ENCODE measurements at regions not wholly inside any gene's neighbourhood (a gene's known extent, or its start where the extent isn't known, plus 50 kb on each side); places are given as distances from the start of the nearest gene placed in this dataset.

GRCh38 chr11:82004537-82005213, 729.0 kb downstream of the FAM181B start:
- Mint-ChIP-seq H3K27me3 (no peaks in the 10 kb centered on the region), H3K4me3 (no peak overlapping the region), H3K4me1 (peaks cover 0 to 4% (median 1%) of the 10 kb centered on the region in 4 donors), H3K36me3 (no peaks in the 10 kb centered on the region), H3K9me3 (peaks cover 0 to 4% (median 0%) of the 10 kb centered on the region in 8 donors), H3K27ac (no peak overlapping the region)
- Histone ChIP-seq H3K9me3 (ENCODE audit: control insufficient read depth in 1 of 2, low read length in 2 of 2) (no peaks in the 10 kb centered on the region), H3K36me3 (ENCODE audit: insufficient read depth, low read length) (no peaks in the 10 kb centered on the region), H3K4me3 (ENCODE audit: low read length in 2 of 2) (no peak overlapping the region), H3K4me1 (ENCODE audit: insufficient read depth, low read length) (no peaks in the 10 kb centered on the region), H3K27ac (ENCODE audit: low read depth, low read length) (no peak overlapping the region), H3K27me3 (ENCODE audit: insufficient read depth, low read length) (no peaks in the 10 kb centered on the region)
- no peak for DNase-seq
- intact Hi-C loops (cut with micrococcal nuclease) = no loop called here
- POLR2A ChIA-PET (ENCODE audit: partially characterized antibody) = no interaction called here
- CTCF ChIA-PET (ENCODE audit: partially characterized antibody) = no interaction called here

DNA sequence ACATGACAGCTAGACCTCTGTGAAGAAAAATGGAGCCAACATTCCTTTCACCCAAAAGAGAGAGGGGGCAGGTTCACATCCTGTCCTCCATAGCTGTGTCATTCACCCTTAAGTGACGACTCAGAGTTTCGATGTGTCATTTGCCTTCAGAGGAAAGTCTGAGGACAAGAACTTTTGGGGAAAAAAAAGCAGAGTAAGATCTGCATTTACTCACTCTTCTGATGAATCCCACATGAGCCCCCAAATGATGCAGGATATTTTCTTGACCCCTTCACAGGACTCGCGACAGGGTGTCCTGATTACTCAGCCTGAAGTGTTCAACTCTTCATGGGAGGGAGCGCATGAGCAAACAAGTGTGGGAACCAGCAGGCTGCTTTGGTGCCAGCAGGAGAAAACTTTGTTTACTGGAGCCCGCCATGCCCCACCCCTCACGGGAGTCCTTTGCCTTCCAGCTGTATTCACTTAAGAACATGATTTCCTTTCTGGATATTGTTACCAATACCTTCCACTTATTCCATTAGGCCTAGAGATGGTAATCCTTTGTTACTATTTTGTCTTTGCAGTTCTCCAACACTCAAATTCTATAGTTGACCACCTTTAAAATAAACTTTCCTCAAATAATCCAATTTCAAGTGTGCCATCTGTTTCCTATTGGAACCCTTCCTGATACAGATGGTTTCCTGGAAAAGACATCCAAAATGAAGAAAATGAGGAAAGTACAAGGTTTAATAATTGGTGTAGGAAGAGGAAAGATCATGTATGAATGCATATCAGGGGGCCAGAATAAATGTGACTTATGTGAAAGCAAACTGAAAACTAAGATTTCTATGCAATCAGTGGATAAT, 729.8 kb downstream of the FAM181B start:
- Mint-ChIP-seq H3K27ac (no peak overlapping the region), H3K36me3 (no peaks in the 10 kb centered on the region), H3K4me3 (no peak overlapping the region), H3K27me3 (no peaks in the 10 kb centered on the region), H3K4me1 (peaks cover 0 to 4% (median 1%) of the 10 kb centered on the region in 4 donors), H3K9me3 (peaks cover 0 to 4% (median 0%) of the 10 kb centered on the region in 8 donors)
- intact Hi-C loops (cut with micrococcal nuclease) = no loop called here
- Histone ChIP-seq H3K9me3 (ENCODE audit: control insufficient read depth in 1 of 2, low read length in 2 of 2) (no peaks in the 10 kb centered on the region), H3K4me1 (ENCODE audit: insufficient read depth, low read length) (no peaks in the 10 kb centered on the region), H3K27ac (ENCODE audit: low read depth, low read length) (no peak overlapping the region), H3K36me3 (ENCODE audit: insufficient read depth, low read length) (no peaks in the 10 kb centered on the region), H3K27me3 (ENCODE audit: insufficient read depth, low read length) (no peaks in the 10 kb centered on the region), H3K4me3 (ENCODE audit: low read length in 2 of 2) (no peak overlapping the region)
- no peak for DNase-seq
- POLR2A ChIA-PET (ENCODE audit: partially characterized antibody) = no interaction called here
- CTCF ChIA-PET (ENCODE audit: partially characterized antibody) = no interaction called here

DNA sequence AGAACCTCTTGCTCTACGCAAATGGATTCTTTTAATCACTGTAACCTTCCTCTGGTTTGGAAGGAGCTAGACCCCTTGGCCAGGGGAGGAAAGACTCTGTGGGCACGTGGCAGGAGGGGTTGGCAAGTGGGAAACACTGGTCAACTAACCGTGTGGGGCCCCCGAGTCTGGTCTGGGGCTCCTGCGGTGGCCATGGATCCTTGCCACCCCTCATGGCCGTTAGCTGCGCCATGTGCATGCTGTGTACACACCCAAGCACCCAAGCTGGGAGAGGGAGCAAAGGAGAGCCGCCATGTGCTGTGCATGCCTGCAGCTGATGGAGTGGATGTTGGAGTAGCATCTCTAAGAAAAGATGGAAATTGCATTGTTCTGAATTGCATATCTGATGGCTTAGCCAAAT, 730.6 kb downstream of the FAM181B start:
- Mint-ChIP-seq H3K4me1 (peaks cover 0 to 4% (median 1%) of the 10 kb centered on the region in 4 donors), H3K9me3 (peaks cover 0 to 4% (median 0%) of the 10 kb centered on the region in 8 donors), H3K27me3 (no peaks in the 10 kb centered on the region), H3K27ac (no peak overlapping the region), H3K36me3 (no peaks in the 10 kb centered on the region), H3K4me3 (no peak overlapping the region)
- intact Hi-C loops (cut with micrococcal nuclease) = no loop called here
- Histone ChIP-seq H3K27ac (ENCODE audit: low read depth, low read length) (no peak overlapping the region), H3K9me3 (ENCODE audit: control insufficient read depth in 1 of 2, low read length in 2 of 2) (no peaks in the 10 kb centered on the region), H3K27me3 (ENCODE audit: insufficient read depth, low read length) (no peaks in the 10 kb centered on the region), H3K4me3 (ENCODE audit: low read length in 2 of 2) (no peak overlapping the region), H3K4me1 (ENCODE audit: insufficient read depth, low read length) (no peaks in the 10 kb centered on the region), H3K36me3 (ENCODE audit: insufficient read depth, low read length) (no peaks in the 10 kb centered on the region)
- ChIA-PET POLR2A (ENCODE audit: partially characterized antibody) (no interaction called here), CTCF (ENCODE audit: partially characterized antibody) (no interaction called here)
- no peak for DNase-seq

GRCh38 chr11:81995889-81996288, 737.8 kb downstream of the FAM181B start:
- H3K9me3 Mint-ChIP-seq = peaks cover 0 to 1% (median 0%) of the 10 kb centered on the region in 8 donors
- Histone ChIP-seq H3K36me3 (ENCODE audit: insufficient read depth, low read length) (no peaks in the 10 kb centered on the region), H3K27ac (ENCODE audit: low read depth, low read length) (no peak overlapping the region), H3K9me3 (ENCODE audit: control insufficient read depth in 1 of 2, low read length in 2 of 2) (no peaks in the 10 kb centered on the region), H3K4me1 (ENCODE audit: insufficient read depth, low read length) (no peaks in the 10 kb centered on the region), H3K27me3 (ENCODE audit: insufficient read depth, low read length) (no peaks in the 10 kb centered on the region), H3K4me3 (ENCODE audit: low read length in 2 of 2) (no peak overlapping the region)
- H3K4me3 Mint-ChIP-seq = no peak overlapping the region
- no peaks in the 10 kb centered on the region for H3K36me3 Mint-ChIP-seq
- no peaks in the 10 kb centered on the region for H3K4me1 Mint-ChIP-seq
- no peak overlapping the region for H3K27ac Mint-ChIP-seq
- POLR2A ChIA-PET (ENCODE audit: partially characterized antibody) = no interaction called here
- CTCF ChIA-PET (ENCODE audit: partially characterized antibody) = no interaction called here
- peaks cover 0 to 2% of the 10 kb centered on the region in 2 donors for H3K27me3 Mint-ChIP-seq
- intact Hi-C loops (cut with micrococcal nuclease) = no loop called here
- DNase-seq = no peak

DNA sequence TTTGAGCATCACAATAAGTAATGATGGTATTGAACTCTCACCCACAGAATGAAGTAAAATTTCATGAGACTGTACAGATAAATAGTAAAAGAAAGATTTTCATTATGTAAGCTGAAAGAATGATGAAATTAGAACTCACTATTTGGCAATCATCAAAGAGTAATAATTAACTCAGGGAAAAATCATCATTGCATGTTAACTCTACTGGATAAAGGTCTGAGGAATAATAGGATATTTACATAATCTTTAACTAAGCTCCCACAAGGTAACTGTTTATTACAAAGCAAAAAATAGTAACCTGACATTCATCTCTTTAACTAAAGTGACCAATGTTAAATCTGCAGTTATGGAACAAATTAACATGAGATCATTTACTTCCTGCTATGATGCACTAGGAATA, 739.9 kb downstream of the FAM181B start:
- H3K27ac ChIP-seq (ENCODE audit: low read depth, low read length) = no peak overlapping the region
- H3K27me3 ChIP-seq (ENCODE audit: insufficient read depth, low read length) = no peaks in the 10 kb centered on the region
- Mint-ChIP-seq H3K4me1 (no peaks in the 10 kb centered on the region), H3K4me3 (no peak overlapping the region), H3K27ac (no peak overlapping the region), H3K36me3 (no peaks in the 10 kb centered on the region), H3K27me3 (peaks cover 0 to 2% of the 10 kb centered on the region in 2 donors), H3K9me3 (peaks cover 0 to 1% (median 0%) of the 10 kb centered on the region in 8 donors)
- POLR2A ChIA-PET (ENCODE audit: partially characterized antibody) = no interaction called here
- no peaks in the 10 kb centered on the region for H3K36me3 ChIP-seq (ENCODE audit: insufficient read depth, low read length)
- H3K4me3 ChIP-seq (ENCODE audit: low read length in 2 of 2) = no peak overlapping the region
- no peak for DNase-seq
- H3K9me3 ChIP-seq (ENCODE audit: control insufficient read depth in 1 of 2, low read length in 2 of 2) = no peaks in the 10 kb centered on the region
- CTCF ChIA-PET (ENCODE audit: partially characterized antibody) = no interaction called here
- intact Hi-C loops (cut with micrococcal nuclease) = no loop called here
- no peaks in the 10 kb centered on the region for H3K4me1 ChIP-seq (ENCODE audit: insufficient read depth, low read length)

GRCh38 chr11:81990659-81991443, 742.8 kb downstream of the FAM181B start:
- intact Hi-C loops (cut with micrococcal nuclease) = no loop called here
- Mint-ChIP-seq H3K9me3 (peaks cover 0 to 4% (median 0%) of the 10 kb centered on the region in 8 donors), H3K36me3 (no peaks in the 10 kb centered on the region), H3K4me1 (no peaks in the 10 kb centered on the region), H3K27me3 (peaks cover 0 to 2% of the 10 kb centered on the region in 2 donors), H3K4me3 (no peak overlapping the region), H3K27ac (no peak overlapping the region)
- no peaks in the 10 kb centered on the region for H3K4me1 ChIP-seq (ENCODE audit: insufficient read depth, low read length)
- no peaks in the 10 kb centered on the region for H3K9me3 ChIP-seq (ENCODE audit: control insufficient read depth in 1 of 2, low read length in 2 of 2)
- POLR2A ChIA-PET (ENCODE audit: partially characterized antibody) = no interaction called here
- no peaks in the 10 kb centered on the region for H3K27me3 ChIP-seq (ENCODE audit: insufficient read depth, low read length)
- DNase-seq = no peak
- CTCF ChIA-PET (ENCODE audit: partially characterized antibody) = interaction anchor here (0.6 kb wide), 1 partner anchor 342 kb away, joined by 3 read pairs; no protein-coding TSS in a partner anchor
- no peak overlapping the region for H3K27ac ChIP-seq (ENCODE audit: low read depth, low read length)
- no peaks in the 10 kb centered on the region for H3K36me3 ChIP-seq (ENCODE audit: insufficient read depth, low read length)
- no peak overlapping the region for H3K4me3 ChIP-seq (ENCODE audit: low read length in 2 of 2)

- no peaks in the 10 kb centered on the region for H3K4me1 ChIP-seq (ENCODE audit: insufficient read depth, low read length)
Measured at GRCh38 chr11:81989093-81989492, 744.6 kb downstream of the FAM181B start.

More at GRCh38 chr11:81989093-81989492, 744.6 kb downstream of the FAM181B start:
- ChIA-PET POLR2A (ENCODE audit: partially characterized antibody) (no interaction called here), CTCF (ENCODE audit: partially characterized antibody) (no interaction called here)
- Mint-ChIP-seq H3K9me3 (peaks cover 4 to 15% (median 7%) of the 10 kb centered on the region in 8 donors), H3K4me3 (no peak overlapping the region), H3K4me1 (no peaks in the 10 kb centered on the region), H3K27ac (no peak overlapping the region), H3K36me3 (peaks cover 0 to 3% of the 10 kb centered on the region in 2 donors), H3K27me3 (peaks cover 2% of the 10 kb centered on the region in 2 donors)
- intact Hi-C loops (cut with micrococcal nuclease) = no loop called here
- no peak for DNase-seq
- Histone ChIP-seq H3K4me3 (ENCODE audit: low read length in 2 of 2) (no peak overlapping the region), H3K27ac (ENCODE audit: low read depth, low read length) (no peak overlapping the region), H3K9me3 (ENCODE audit: control insufficient read depth in 1 of 2, low read length in 2 of 2) (no peaks in the 10 kb centered on the region), H3K36me3 (ENCODE audit: insufficient read depth, low read length) (no peaks in the 10 kb centered on the region), H3K27me3 (ENCODE audit: insufficient read depth, low read length) (no peaks in the 10 kb centered on the region)

All from CD4-positive, alpha-beta memory T cell (primary cell).